K562 (cell line): ENCODE measurements at regions not wholly inside any gene's neighbourhood (a gene's known extent, or its start where the extent isn't known, plus 50 kb on each side); places are given as distances from the start of the nearest gene placed in this dataset.

Source experiments
- ATAC-seq: fragments of 200-7000 bp; cut with Tn5 transposase; 3 replicates; pipeline ENCODE4 v1.9.1; 2020; ENCODE audit warnings: moderate library complexity
- BruUV-seq: library from RNA; stranded (reverse); fragments of 400-500 nt; replicated peaks from 2 replicates; lab custom pipeline; 2021; lab: Mats Ljungman, UMichigan
- CTCF ChIA-PET: fragments of 300-600 bp; formaldehyde crosslinking; extraction: SDS; loops from one replicate; lab custom pipeline; 2021; ENCODE audit warnings: low intra/inter-chr PET ratio; lab: Yijun Ruan, JAX
- POLR2A ChIA-PET: fragments of 300-600, 350-650 bp; sonication (Branson Sonifier 250); formaldehyde crosslinking; extraction: SDS; loops from one replicate; lab custom pipeline; 2021; ENCODE audit warnings: antibody characterized with exemption, inconsistent platforms; lab: Yijun Ruan, JAX
- DNase-seq, 4 experiments: peaks; one replicate each; pipeline versions ENCODE4 v3.0.0 to v3.0.0-alpha.2; 2011 to 2018; ENCODE audit warnings: low spot score in 3 of 4, mixed read lengths in 3 of 4; ENCODE audit errors: extremely low read depth in 1 of 4
- FAIRE-seq: peaks from 2 replicates; lab custom pipeline; 2011; peaks lifted over from hg19 to GRCh38; lab: Jason Lieb, UNC
- H2AFZ ChIP-seq: 2 replicates; pipeline ENCODE4 v1.6.0; 2011; ENCODE audit warnings: low read depth, low read length, control low read depth, inconsistent platforms
- H3K27ac ChIP-seq: fragments of 200-600 bp; 3 replicates; pipeline ENCODE4 v1.8.0; 2011; ENCODE audit warnings: low read depth, mild to moderate bottlenecking, control low read depth, inconsistent platforms, low read length, moderate library complexity, mixed read lengths; ENCODE audit errors: extremely low read depth
- H3K27me3 ChIP-seq, 2 experiments: fragments of 300-600 bp in 1 of 2; 2 replicates in 1 of 2; 3 replicates in 1 of 2; pipeline versions ENCODE4 v1.6.0 to v1.8.0; 2011; ENCODE audit warnings: inconsistent platforms in 2 of 2, low read length in 2 of 2, mild to moderate bottlenecking in 1 of 2, mixed read lengths in 1 of 2, moderate library complexity in 1 of 2; ENCODE audit not compliant: control insufficient read depth in 2 of 2, insufficient read depth in 2 of 2
- H3K36me3 ChIP-seq: fragments of 300-600 bp; 3 replicates; pipeline ENCODE4 v1.8.0; 2011; ENCODE audit warnings: mild to moderate bottlenecking, low read length, inconsistent platforms; ENCODE audit not compliant: control insufficient read depth, insufficient read depth
- H3K4me1 ChIP-seq, 2 experiments: fragments of 200-600 bp in 1 of 2; replicated peaks in 1 of 2; 2 replicates in 1 of 2; 3 replicates in 1 of 2; pipeline versions ENCODE4 v1.5.1 to v1.8.0; 2011; ENCODE audit warnings: inconsistent platforms in 2 of 2, low read length in 2 of 2, mild to moderate bottlenecking in 1 of 2, mixed read lengths in 1 of 2, moderate library complexity in 1 of 2; ENCODE audit not compliant: control insufficient read depth in 2 of 2, insufficient read depth in 2 of 2
- H3K4me2 ChIP-seq: 2 replicates; pipeline ENCODE4 v1.6.1; 2011; ENCODE audit warnings: low read length, control low read depth, inconsistent platforms, mixed read lengths; ENCODE audit not compliant: insufficient read depth
- H3K4me3 ChIP-seq: fragments of 200-600 bp; sonication (generic), shearing (Covaris generic); 2 replicates; pipeline ENCODE4 v1.5.1; 2016; ENCODE audit warnings: control low read depth, inconsistent platforms
- H3K79me2 ChIP-seq: fragments of 200-600 bp; 3 replicates; pipeline ENCODE4 v1.8.0; 2011; ENCODE audit warnings: low read length, inconsistent platforms; ENCODE audit not compliant: control insufficient read depth, insufficient read depth
- H3K9ac ChIP-seq, 2 experiments: 2 replicates each; pipeline versions ENCODE4 v1.6.0 to v1.6.1; 2011; ENCODE audit warnings: low read depth in 2 of 2, low read length in 2 of 2, control low read depth in 1 of 2, inconsistent platforms in 1 of 2, mild to moderate bottlenecking in 1 of 2, mixed read lengths in 1 of 2; ENCODE audit not compliant: insufficient read depth in 1 of 2
- H3K9me1 ChIP-seq: one replicate; pipeline ENCODE4 v1.6.0; 2011; ENCODE audit warnings: inconsistent platforms, mild to moderate bottlenecking, low read length, moderate library complexity; ENCODE audit not compliant: control insufficient read depth, insufficient read depth
- H3K9me3 ChIP-seq: replicated peaks from 2 replicates; pipeline ENCODE4 v1.5.1; 2011; ENCODE audit warnings: low read depth, low read length, inconsistent platforms; ENCODE audit not compliant: control insufficient read depth, insufficient read depth
- H4K20me1 ChIP-seq: replicated peaks from 2 replicates; pipeline ENCODE4 v1.6.1; 2011; ENCODE audit warnings: low read length, inconsistent platforms, mixed read lengths; ENCODE audit not compliant: control insufficient read depth, insufficient read depth
- DNMT1 ChIP-seq: fragments of 450-650 bp; IDR thresholded peaks from 2 replicates; pipeline ENCODE4 v1.6.1; 2016; ENCODE audit warnings: antibody characterized with exemption, mild to moderate bottlenecking
- ELF2 ChIP-seq: fragments of 250-450 bp; sonication (Bioruptor Pico); IDR thresholded peaks from 2 replicates; pipeline ENCODE4 v1.5.0; 2021; ENCODE audit warnings: mild to moderate bottlenecking
- FOXJ3 ChIP-seq: sonication (generic); formaldehyde crosslinking; IDR thresholded peaks from 2 replicates; pipeline ENCODE4 v1.4.0; 2020; ENCODE audit warnings: mild to moderate bottlenecking, missing genetic modification reagents
- HIVEP1 ChIP-seq: fragments of 250-450 bp; sonication (Bioruptor Pico); IDR thresholded peaks from 2 replicates; pipeline ENCODE4 v1.4.0; 2020; ENCODE audit warnings: mild to moderate bottlenecking
- PHB ChIP-seq: fragments of 250-450 bp; sonication (Bioruptor Pico); IDR thresholded peaks from 2 replicates; pipeline ENCODE4 v1.5.0; 2021
- SMAD1 ChIP-seq: fragments of 150-350 bp; IDR thresholded peaks from 2 replicates; pipeline ENCODE4 v1.6.1; 2014; ENCODE audit warnings: low read length, low read depth; ENCODE audit not compliant: partially characterized antibody
- ZNF57 ChIP-seq: fragments of 450-650 bp; formaldehyde crosslinking; IDR thresholded peaks from 2 replicates; pipeline ENCODE4 v1.4.0; 2020; ENCODE audit warnings: mild to moderate bottlenecking, moderate library complexity
- WGBS: fragments of 100-300 bp; shearing (Covaris generic); methylation state at CpG from one replicate; pipeline ENCODE4 v1.1.6; 2016; ENCODE audit warnings: low coverage, mixed read lengths; ENCODE audit not compliant: insufficient coverage; ENCODE audit errors: missing lambda C conversion rate; 5-methylcytosine and 5-hydroxymethylcytosine counted together
- in situ Hi-C: fragments of 300-500 bp; cut with MboI; formaldehyde crosslinking; loops from 4 replicates; pipeline ENCODE4 v1.15.0; 2018; ENCODE audit warnings: inconsistent platforms, mixed read lengths
- intact Hi-C: fragments of 100-400 bp; cut with micrococcal nuclease; formaldehyde crosslinking; loops from 2 replicates; pipeline ENCODE4 v1.14.2; 2022
- TF ChIP-seq, protein P1 (sequence below): IDR thresholded peaks from 2 replicates; pipeline ENCODE4 v1.6.1; 2016; ENCODE audit warnings: missing genetic modification characterization, missing compliant biosample characterization

DNA sequence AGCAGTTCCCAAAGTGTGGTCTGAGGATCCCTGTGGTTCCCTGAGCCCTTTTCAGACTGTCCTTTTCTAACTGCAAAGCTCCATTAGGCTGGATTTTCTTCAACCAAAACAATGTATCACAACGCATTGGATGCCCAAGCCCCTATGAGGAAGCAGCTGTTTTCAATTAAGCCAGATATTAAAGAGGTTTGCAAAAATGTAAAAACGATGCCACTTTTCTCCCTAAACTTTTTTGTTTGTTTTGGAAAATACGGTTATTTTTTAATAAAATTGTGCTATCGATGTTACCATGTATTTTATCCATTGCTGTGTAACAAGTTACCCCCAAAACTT is 170.4 kb upstream of the BCOR start:
- Histone ChIP-seq H3K27me3 (no peaks in the 10 kb centered on the region), H3K9me3 (no peaks in the 10 kb centered on the region), H3K79me2 (no peaks in the 10 kb centered on the region), H3K27ac (no peak overlapping the region), H3K4me3 (no peak overlapping the region), H3K4me2 (no peak overlapping the region), H3K36me3 (no peaks in the 10 kb centered on the region), H3K9me1 (no peaks in the 10 kb centered on the region), H3K9ac (no peak overlapping the region), H4K20me1 (no peaks in the 10 kb centered on the region), H2AFZ (no peak overlapping the region), H3K4me1 (peaks cover 18 to 31% of the 10 kb centered on the region in 2 experiments; a peak in 4 of 5 replicates)
- ChIA-PET CTCF (no interaction called here), POLR2A (interaction anchor here (1.1 kb wide), 1 partner anchor 170 kb away, joined by 3 read pairs; the partner anchor contains the start of gene BCOR)
- no peak for TF ChIP-seq SMAD1
- TF ChIP-seq, protein P1, sequence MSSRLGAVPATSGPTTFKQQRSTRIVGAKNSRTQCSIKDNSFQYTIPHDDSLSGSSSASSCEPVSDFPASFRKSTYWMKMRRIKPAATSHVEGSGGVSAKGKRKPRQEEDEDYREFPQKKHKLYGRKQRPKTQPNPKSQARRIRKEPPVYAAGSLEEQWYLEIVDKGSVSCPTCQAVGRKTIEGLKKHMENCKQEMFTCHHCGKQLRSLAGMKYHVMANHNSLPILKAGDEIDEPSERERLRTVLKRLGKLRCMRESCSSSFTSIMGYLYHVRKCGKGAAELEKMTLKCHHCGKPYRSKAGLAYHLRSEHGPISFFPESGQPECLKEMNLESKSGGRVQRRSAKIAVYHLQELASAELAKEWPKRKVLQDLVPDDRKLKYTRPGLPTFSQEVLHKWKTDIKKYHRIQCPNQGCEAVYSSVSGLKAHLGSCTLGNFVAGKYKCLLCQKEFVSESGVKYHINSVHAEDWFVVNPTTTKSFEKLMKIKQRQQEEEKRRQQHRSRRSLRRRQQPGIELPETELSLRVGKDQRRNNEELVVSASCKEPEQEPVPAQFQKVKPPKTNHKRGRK (tag), result no peak
- no peak for TF ChIP-seq ELF2
- TF ChIP-seq ZNF57 (CRISPR knock-in tag), result no peak
- no peak for TF ChIP-seq FOXJ3
- no peak for TF ChIP-seq DNMT1
- no peak for TF ChIP-seq HIVEP1
- no peak for TF ChIP-seq PHB (CRISPR knock-in tag)
- in situ Hi-C loops (loop anchor here (5.0 to 10.0 kb wide), 2 partner anchors 96 to 163 kb away; no protein-coding TSS in a partner anchor), intact Hi-C loops (loop anchor here (10.0 kb wide), 1 partner anchor 453 kb away; no protein-coding TSS in a partner anchor)
- 66% methylated on average over 4 of the region's 4 CpGs for WGBS
- DNase-seq (no peak), ATAC-seq (no peak), FAIRE-seq (no peak)
- no TSS peak for BruUV-seq
